Ovary (tissue), 3 donors: ENCODE measurements at regions not wholly inside any gene's neighbourhood (a gene's known extent, or its start where the extent isn't known, plus 50 kb on each side); places are given as distances from the start of the nearest gene placed in this dataset.
"Not testable (repeated sequence)": the region's sequence is repeated elsewhere in the genome, so short reads cannot be mapped to it uniquely, and the experiment has no call there.

ENCODE experiments used
- CTCF ChIP-seq, 3 donors: fragments of 450-650 bp in 2 of 3; fragments of 200-600 bp in 1 of 3; IDR thresholded peaks; one replicate each; pipeline versions ENCODE4 v1.5.1 to v1.8.0; 2016 to 2022; ENCODE audit warnings: antibody characterized with exemption in 3 of 3, mild to moderate bottlenecking in 1 of 3
- EP300 ChIP-seq: sonication (generic); formaldehyde crosslinking; IDR thresholded peaks from one replicate; pipeline ENCODE4 v1.6.1; 2017; ENCODE audit warnings: antibody characterized with exemption
- POLR2A ChIP-seq: fragments of 450-650 bp; IDR thresholded peaks from one replicate; pipeline ENCODE4 v1.6.1; 2017; ENCODE audit warnings: antibody characterized with exemption, mild to moderate bottlenecking, moderate library complexity
- donor health status: DM: no; HTN: no; CAD: no.

GRCh38 chr10:46154683-46155082 lies 108.6 kb upstream of the MSMB start:
- not testable (repeated sequence) for TF ChIP-seq CTCF (IDR thresholded peaks at IDR 0.05); POLR2A; EP300
